Brain microvascular endothelial cell (primary cell): ENCODE measurements at regions not wholly inside any gene's neighbourhood (a gene's known extent, or its start where the extent isn't known, plus 50 kb on each side); places are given as distances from the start of the nearest gene placed in this dataset.

Experiments
- DNase-seq: peaks from one replicate; pipeline ENCODE4 v3.0.0-alpha.2; 2020
- H3K27ac ChIP-seq: fragments of 250-450 bp; sonication (Bioruptor Pico); 2 replicates; pipeline ENCODE4 v1.5.1; 2020; ENCODE audit warnings: mild to moderate bottlenecking, moderate library complexity
- H3K27me3 ChIP-seq: fragments of 250-450 bp; sonication (Bioruptor Pico); replicated peaks from 2 replicates; pipeline ENCODE4 v1.5.1; 2020; ENCODE audit warnings: mild to moderate bottlenecking
- H3K36me3 ChIP-seq: fragments of 250-450 bp; sonication (Bioruptor Pico); replicated peaks from 2 replicates; pipeline ENCODE4 v1.5.1; 2020; ENCODE audit warnings: mild to moderate bottlenecking
- H3K4me3 ChIP-seq: 2 replicates; pipeline ENCODE4 v1.5.1; 2011; ENCODE audit warnings: low read depth, mild to moderate bottlenecking, control low read depth, low read length, moderate library complexity
- in situ Hi-C: cut with HindIII; loops from 2 replicates; pipeline ENCODE4 v1.10.0; 2017; ENCODE audit warnings: low sequenced_read_pairs, low pct_ligation_motif_present
- TF ChIP-seq, protein P1 (sequence below): IDR thresholded peaks from 2 replicates; pipeline ENCODE4 v1.5.1; 2011; ENCODE audit warnings: low read depth, mild to moderate bottlenecking, moderate library complexity, low read length, control low read depth, inconsistent platforms; ENCODE audit errors: missing control alignments

DNA sequence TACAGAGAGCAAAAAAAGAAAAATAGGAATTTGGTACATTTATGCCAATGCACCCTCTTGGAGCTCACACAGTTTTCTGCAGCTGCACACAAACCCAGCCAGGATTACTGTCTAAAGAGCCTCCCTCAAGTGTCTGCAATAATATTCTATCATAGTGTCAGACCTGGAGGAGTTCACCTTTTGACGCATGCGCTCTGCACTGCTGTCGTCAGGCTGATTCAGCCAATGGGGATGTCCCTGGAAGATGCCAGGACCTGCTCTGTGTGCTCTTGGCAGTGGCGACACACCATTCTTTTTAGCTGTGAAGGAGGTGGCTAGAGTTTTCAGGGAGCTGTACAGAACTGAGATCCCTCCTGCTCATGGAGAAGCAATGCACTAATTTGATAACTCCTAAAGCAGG, 249.0 kb upstream of the KIRREL3 start:
- in situ Hi-C loops: no loop called here
- Histone ChIP-seq H3K4me3 (no peak overlapping the region), H3K27ac (no peak overlapping the region), H3K36me3 (no peaks in the 10 kb centered on the region), H3K27me3 (no peaks in the 10 kb centered on the region)
- DNase-seq: no peak
- TF ChIP-seq, protein P1, sequence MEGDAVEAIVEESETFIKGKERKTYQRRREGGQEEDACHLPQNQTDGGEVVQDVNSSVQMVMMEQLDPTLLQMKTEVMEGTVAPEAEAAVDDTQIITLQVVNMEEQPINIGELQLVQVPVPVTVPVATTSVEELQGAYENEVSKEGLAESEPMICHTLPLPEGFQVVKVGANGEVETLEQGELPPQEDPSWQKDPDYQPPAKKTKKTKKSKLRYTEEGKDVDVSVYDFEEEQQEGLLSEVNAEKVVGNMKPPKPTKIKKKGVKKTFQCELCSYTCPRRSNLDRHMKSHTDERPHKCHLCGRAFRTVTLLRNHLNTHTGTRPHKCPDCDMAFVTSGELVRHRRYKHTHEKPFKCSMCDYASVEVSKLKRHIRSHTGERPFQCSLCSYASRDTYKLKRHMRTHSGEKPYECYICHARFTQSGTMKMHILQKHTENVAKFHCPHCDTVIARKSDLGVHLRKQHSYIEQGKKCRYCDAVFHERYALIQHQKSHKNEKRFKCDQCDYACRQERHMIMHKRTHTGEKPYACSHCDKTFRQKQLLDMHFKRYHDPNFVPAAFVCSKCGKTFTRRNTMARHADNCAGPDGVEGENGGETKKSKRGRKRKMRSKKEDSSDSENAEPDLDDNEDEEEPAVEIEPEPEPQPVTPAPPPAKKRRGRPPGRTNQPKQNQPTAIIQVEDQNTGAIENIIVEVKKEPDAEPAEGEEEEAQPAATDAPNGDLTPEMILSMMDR: no peak

DNA sequence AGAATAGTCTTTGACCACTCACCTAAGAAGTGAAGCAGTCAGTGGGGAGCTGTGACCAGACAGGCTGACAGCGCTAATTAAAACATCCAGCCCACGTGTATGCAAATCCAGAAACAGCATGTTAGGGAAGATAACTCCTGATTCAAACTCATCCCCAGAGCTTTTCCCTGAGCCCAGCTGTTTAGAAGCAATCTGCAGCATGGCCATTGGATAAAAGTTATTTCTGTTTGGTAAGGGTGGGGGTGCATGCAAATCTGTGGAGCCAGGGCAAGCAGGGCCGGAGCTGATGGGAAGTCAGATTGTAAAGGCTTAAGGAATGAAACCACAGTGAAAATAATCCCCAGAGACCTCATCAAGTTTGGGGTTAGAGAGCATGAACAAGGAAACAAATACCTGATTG, 247.9 kb upstream of the KIRREL3 start:
- no peak overlapping the region for H3K4me3 ChIP-seq
- no peak for DNase-seq
- H3K36me3 ChIP-seq: no peaks in the 10 kb centered on the region
- no peaks in the 10 kb centered on the region for H3K27me3 ChIP-seq
- in situ Hi-C loops: no loop called here
- no peak overlapping the region for H3K27ac ChIP-seq
- TF ChIP-seq, protein P1: no peak

DNA sequence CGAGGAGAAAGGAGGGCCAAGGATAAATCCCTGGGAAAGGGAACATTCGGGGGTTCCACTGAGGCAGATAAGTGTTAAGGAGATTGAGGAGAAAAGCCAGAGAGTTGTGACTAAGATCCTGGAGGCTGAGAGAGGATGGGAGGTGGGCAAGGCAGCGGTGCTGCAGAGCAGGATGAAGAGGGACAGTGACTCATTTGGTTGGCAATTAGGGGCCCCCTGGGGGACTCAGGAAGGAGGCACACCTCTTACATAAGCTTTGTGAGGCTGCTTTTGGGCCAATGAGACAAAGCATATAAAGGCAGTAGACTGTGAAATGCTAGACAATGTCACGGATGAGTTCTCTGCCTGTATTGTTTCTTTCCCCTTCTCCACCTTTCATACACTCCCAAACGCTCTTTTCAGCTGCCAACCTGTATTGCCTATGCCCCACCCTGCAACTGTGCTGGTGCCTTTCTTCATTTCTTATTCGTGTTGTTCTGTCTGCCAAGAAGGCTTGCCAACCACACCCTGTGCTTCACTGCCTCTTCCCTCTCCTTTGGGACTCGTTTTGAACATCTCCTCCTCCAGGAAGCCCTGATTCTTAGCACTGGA, 246.8 kb upstream of the KIRREL3 start:
- in situ Hi-C loops: no loop called here
- Histone ChIP-seq H3K27ac (no peak overlapping the region), H3K36me3 (no peaks in the 10 kb centered on the region), H3K4me3 (no peak overlapping the region), H3K27me3 (no peaks in the 10 kb centered on the region)
- TF ChIP-seq, protein P1: no peak
- no peak for DNase-seq

DNA sequence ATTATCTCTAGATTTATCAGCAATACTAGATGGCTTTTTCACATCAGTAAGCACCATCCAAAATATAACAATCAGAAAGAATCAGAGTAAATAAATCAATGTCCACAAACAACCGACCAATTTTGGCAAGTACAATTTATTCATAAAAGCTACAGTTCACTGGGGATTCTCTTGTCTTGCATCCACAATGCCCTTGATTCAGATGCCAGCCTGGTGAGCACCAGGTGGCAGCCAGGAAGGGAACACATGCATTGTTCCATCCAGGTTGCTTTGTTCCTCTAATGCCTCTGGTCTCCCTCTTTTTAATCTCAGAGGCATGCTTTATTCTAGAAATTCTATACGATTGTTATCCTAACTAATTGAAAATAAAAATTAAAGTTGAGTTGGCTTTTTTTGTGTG, 242.1 kb upstream of the KIRREL3 start:
- Histone ChIP-seq H3K27ac (no peak overlapping the region), H3K27me3 (no peaks in the 10 kb centered on the region), H3K4me3 (no peak overlapping the region), H3K36me3 (no peaks in the 10 kb centered on the region)
- no peak for DNase-seq
- in situ Hi-C loops: no loop called here
- TF ChIP-seq, protein P1: no peak

DNA sequence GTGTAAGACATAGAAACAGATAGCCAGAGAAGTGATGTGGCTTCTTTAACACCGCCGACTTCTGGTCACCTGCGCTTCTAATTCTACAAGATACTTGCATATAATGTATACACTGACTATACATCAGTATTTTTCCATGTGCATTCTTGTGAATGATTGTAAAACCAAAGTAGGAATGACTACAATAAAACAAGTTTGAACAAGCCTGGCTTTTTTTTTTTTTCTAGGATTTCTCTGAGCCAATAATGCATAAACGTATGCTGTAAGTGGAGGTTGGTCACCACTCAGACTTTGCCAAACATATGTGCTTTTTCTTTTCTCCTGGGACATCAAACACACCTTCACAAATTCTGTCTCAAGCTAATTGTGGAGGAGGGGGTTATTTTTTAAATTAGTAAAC, 237.8 kb upstream of the KIRREL3 start:
- TF ChIP-seq, protein P1: no peak
- no peak for DNase-seq
- H3K4me3 ChIP-seq: no peak overlapping the region
- H3K36me3 ChIP-seq: no peaks in the 10 kb centered on the region
- no peaks in the 10 kb centered on the region for H3K27me3 ChIP-seq
- H3K27ac ChIP-seq: no peak overlapping the region
- in situ Hi-C loops: no loop called here

DNA sequence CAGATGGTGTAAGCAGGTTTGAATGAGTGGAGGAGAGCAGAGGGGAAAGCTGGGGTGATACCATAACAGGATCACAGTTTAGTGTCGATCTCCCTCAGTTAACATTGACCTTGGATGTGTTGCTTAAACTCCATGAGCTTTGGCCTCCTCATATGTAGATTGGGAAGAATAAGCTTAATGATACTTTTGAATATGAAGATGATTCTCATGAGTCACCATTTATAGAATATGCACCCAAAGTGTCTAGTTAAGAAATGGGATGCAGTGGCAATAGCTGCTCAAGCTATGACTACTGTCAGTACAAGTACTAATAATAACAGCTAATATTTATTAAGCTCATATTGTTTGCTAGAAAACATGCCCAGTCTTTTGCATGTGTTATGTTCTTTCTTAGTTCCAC, 236.2 kb upstream of the KIRREL3 start:
- no peak overlapping the region for H3K27ac ChIP-seq
- no peak overlapping the region for H3K4me3 ChIP-seq
- DNase-seq: no peak
- in situ Hi-C loops: no loop called here
- no peaks in the 10 kb centered on the region for H3K36me3 ChIP-seq
- TF ChIP-seq, protein P1: no peak
- H3K27me3 ChIP-seq: no peaks in the 10 kb centered on the region
